GM21529 (cell line): ENCODE measurements at regions not wholly inside any gene's neighbourhood (a gene's known extent, or its start where the extent isn't known, plus 50 kb on each side); places are given as distances from the start of the nearest gene placed in this dataset.

Experiments used
- ATAC-seq: cut with Tn5 transposase; IDR thresholded peaks from one replicate; pipeline ENCODE4 v1.9.1; 2021; ENCODE audit not compliant: unreplicated experiment

DNA sequence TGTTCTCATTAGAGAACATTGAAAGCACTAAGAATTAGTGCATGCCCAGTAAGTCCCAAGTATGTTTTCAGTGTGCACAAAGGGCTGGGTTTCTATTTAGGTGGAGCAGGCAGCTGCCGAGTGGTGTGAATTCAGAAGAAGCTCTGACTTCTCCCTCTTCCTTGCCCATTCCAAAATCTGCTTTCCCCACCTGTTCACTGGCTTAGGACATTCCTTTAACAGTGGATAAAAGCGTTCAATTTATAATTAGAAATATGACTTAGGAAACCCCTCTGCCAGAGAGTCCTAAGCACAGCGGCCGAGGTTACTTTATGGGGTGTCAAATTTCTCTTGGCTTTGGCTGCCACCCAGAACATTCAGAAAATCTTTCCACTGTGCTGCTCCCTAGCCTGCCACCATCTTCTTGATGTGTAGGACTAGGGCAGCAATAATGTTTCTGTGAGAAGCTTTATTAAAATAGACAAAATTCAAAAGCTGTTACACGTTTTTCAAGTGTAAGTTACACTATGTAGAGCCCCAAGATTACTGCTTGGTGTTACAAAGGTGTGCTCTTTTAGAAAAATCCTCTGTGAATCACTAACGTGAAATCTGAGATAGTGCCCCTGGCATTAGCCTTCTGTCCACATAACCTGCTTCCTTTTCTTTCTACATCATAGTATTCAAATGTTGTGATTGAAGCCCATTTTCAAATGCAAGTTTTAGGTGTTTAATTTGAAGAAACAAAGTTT lies 191.6 kb upstream of the ANKRD50 start:
- no peak for ATAC-seq

DNA sequence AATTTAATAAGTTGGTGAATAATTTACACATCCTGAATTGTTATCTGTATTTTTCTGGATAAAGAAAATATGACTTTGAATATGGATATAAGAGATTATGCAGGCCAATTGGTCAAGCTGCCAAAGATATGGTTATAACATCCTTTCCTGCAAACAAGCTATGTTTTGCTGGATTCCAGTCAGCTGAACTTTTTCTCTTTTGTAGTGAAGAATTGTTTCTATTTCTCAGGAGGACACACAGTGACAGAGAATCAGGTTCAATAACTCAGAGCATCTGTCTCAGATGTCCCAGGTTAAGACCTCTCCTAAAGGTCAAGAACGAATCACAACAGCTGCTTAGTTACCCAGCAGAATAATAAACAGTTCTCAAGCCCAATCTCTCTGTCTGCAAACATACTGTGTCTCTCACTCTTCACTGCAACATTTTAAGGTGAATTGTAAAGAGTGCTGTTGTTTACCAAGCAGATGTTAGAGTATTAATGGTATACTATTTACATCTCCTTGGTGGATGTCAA lies 189.5 kb upstream of the ANKRD50 start:
- ATAC-seq: no peak

DNA sequence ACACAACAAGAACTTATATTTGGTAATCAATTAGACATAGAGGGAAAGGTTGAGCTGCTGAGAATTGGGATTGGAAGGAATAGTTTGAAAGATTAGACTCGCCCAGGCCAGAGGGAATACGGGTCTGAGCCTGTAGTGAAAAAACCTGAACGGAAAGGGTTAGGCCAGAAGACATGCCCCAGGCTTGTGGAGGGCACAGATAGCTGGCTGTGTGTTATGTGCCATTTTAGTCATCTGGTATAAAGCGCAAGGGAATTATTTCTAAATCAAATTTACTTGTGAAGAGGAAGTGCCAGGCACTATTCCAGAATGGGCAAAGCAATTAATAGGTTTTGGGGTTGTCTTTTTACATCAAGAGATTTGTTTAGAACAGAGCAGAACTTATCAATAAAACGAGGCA lies 187.5 kb upstream of the ANKRD50 start:
- ATAC-seq: no peak

DNA sequence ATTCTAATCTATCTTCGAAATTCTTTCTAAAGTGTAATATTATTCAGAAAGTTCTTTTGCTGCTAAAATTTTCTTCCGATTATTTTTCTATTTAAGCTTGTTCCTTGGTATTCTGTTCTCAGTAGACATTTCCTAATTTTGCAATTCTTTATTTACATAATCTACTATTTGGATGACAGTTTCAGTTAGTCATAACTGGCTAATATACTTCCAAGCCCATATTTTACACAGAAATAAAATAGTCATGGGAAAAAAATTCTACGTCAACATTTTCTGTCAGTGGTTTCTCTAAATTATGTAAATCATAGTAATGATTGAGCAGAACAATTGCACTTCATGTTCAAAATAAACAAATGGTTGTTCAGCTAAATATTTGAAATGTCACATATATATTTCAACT lies 178.0 kb upstream of the ANKRD50 start:
- no peak for ATAC-seq

DNA sequence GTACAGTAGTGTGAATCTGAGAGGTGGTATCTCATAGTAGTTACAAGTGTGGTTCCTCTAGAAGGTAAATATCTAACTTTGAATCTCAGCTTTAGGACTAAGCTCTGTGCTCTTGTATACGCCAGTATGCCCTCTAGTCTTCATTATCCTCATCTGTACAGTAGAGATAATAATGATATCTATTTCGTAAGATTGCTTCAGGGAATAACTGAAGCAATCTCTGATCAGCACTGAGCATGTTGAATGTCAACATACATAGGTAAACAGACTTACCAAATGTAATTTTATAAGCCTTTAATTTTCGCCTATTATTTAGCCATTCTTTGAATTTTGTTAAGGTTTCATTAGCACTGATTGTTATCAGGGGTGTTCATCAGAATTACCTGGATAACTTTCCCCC lies 175.2 kb upstream of the ANKRD50 start:
- ATAC-seq: no peak

DNA sequence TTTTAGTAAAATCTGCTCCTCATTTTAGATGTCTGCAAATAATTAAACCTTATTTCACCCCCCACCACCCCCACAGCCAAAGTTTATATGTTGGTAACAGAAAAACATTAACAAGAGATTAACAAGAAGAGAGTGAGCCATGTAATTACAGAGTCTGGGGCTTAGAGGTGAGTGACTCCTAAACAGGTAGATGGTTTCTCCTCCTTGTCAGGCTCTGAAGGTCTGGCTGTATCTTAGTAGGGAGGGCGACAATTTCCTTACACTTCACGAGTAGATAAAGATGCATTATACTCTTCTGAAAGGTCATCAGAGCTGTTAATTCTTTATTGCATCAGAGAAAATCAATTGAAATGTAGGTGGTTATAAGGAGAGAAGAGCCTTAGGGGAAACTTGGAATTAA lies 171.8 kb upstream of the ANKRD50 start:
- ATAC-seq: no peak

DNA sequence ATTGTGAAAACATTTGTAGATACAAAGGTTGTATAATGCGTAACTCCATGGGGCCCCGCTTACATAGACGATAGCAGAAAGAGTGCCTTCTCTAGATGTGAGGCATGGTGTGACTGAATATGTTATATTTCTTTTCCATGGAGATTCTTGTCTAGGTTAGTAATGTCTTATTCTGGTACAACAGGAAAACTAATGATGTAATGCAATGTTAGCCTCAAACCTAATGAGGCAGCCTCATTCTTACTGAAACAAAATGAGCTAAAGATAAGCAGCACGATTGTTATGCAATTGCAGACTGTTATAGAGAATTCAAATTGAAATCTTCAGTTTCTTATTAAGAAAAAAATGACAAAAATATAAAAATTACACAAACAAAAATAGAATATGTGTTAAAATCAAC lies 171.1 kb upstream of the ANKRD50 start:
- no peak for ATAC-seq

DNA sequence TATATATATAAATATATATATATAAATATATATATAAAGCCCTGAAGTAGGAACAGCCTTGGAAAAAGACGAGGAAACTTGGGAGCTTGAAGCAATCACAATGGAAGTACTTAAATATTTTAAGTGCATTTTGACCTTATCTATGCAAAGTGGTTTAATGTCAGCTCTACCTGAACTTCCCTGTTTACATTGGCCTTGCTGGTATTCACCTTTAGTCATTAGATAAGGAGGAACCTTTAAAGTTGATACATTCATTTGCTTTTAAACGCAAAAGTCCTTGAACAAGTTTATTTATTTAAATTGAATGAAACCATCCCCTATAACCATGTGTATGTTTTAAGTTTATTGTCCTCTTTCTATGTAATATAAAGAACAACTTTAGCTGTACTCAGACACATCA lies 166.7 kb upstream of the ANKRD50 start:
- no peak for ATAC-seq

DNA sequence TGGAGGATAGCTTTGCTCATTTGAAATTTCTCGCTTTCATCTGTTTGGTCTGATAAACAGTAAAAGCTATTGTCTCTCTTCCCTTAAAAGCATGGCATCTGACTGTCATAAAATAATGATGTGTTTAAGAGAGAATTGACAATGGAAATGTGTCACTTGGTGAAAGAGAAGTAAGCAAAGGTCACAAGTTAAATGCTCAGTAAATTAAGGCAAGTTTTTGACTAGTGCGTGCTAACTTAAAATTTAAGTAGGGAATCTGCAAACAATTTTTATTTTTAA lies 161.6 kb upstream of the ANKRD50 start:
- ATAC-seq: no peak

DNA sequence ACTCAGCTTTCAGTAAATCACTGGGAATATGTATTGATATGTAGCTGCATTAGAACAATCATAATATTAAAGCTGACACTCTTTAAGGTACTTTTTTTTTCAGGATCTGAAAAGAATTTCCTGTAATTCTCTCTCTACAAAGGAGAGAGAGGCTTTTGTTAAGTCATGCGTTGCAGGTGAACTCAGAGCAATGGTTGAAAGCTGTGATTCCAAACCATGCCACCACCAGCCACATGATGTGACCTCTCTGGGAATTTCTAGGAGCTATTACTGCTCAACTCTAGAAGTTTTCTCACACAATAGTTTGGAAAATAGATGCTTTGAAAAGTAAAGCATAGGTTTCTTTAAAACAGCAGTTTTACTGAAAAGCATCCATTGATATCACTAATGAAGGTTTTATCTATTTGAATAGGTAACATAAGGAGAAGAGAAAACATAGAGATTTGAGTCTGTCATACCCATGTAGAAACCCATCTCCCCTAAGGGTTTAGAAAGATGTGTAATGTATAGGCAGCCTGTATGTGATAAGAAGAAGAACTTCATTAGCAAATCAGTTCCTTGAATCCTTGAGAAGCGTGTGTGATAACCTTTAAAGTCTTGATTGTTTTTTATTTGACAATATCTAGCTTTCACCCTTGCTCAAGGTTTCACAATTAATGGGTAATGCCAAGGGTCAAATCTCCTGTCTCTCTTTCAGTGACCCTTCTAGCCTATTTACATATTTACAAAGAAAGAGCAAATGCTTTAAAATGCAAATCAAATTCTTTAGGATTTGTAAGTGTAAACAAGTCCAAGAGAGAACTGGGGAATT lies 161.0 kb upstream of the ANKRD50 start:
- ATAC-seq: no peak

DNA sequence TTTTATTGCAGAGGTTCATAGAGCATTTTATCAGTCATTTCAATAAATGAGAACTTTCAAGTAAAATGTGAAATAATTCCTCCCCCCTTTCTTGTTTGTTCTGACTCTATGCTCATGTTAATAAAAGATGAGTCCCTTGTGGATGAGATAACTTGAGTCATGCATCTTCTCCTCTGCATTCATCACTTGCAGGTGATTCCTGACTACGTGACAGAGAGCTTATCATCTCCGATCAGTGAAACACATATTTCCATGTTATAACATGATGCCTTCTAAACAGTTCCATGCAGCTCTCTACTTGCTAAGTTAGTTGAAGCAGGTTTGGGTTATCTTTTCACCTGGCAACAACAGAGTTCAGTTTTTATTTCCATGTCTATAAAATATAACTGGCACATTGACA lies 160.1 kb upstream of the ANKRD50 start:
- ATAC-seq: no peak

DNA sequence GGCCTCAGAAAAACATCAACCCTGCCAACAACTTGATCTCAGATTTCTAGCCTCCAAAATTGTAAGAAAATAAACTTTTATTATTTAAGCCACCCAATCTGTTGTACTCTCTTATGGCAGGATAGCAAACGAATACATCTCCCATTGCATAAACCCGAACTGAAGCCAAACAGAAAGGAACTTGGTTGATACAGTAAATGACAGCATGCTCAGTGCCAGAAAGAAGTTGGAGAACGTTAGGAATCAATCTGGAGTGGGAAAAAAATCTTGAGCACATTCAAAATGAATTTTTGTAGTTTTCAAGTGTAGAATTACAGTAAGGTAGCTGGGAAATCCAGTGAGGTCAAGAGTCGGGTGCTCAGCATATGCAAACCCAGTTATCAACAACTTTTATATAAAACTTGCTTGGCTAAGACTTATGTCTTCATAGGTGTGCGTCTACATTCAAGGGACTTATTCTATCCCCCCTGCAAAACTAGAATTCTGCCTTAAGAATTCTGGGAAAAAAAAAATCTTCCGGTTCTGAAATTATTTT lies 157.5 kb upstream of the ANKRD50 start:
- ATAC-seq: no peak

DNA sequence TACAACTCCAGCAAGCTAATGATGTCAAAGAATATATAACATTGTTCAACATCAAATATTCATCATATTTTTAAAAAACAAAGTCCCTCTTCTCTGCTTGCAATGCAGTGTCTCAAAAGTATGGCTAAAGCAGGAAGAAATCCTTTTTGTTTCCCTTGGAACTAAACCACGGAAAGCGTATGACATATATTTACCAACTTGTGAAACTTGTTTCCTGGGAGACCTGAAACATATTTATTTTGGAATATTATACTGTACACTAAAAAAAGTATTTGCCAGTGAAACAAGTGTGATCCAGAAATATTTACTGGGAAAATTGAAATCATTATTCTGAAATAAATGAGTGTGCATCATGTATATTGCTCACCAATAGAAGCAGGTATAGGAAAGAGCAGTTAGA lies 156.0 kb upstream of the ANKRD50 start:
- ATAC-seq: no peak

DNA sequence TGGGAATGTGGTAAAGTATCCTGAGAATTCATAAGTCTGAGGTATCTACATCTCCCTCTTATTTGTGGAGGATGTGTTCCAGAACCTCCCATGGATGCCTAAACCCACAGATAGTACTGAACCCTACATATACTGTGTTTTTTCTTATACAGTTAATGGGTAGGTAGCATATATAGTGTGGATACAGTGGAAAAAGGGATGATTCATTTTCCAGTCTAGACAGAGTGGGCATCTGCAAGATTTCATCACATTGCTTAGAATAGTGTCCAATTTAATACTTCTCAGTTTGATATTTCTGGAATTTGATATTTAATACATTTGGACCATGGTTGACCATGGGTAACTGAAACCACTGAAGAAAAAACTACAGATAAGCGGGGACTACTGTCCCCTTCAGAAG lies 155.0 kb upstream of the ANKRD50 start:
- ATAC-seq: no peak

DNA sequence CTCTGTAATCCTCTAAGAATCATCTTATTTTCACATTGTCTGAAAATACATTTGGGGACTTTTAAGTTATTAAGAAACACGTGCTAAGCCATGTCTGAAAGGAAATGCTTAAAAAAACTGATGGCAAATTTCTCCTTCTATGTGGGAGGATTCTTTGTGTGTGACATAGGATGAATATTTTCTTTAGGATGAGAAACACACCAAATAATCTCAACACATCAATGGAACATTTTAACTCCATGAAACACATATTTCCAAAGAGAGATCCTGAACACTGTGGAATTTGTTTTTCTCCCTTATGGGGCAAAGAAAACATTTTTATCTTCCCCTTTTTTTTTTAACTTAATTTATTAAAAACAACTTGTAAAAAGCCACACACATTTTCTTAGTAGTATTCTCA lies 153.8 kb upstream of the ANKRD50 start:
- no peak for ATAC-seq

DNA sequence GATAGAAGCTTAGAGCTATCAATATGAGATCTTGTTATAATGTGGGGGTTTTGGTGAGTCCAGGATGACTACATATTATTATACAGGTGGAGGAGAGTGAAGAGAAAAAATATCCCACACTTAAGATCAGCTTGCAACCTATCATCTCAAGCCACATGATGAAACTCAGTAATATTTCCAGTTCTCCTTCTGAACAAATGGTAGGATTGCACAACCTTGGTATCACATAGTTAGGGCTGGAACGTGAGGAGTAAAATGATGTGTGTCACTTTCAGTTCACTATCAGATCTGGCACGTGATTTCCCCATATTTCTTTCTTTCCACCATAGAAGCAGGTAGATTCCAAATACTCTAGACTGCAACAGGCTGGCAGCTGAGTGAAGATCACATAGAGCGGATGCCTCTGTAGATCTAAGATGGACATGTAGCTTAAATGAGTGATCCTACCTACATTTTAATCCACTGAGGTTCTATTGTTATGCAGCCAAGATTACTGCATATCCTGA lies 150.6 kb upstream of the ANKRD50 start:
- no peak for ATAC-seq

DNA sequence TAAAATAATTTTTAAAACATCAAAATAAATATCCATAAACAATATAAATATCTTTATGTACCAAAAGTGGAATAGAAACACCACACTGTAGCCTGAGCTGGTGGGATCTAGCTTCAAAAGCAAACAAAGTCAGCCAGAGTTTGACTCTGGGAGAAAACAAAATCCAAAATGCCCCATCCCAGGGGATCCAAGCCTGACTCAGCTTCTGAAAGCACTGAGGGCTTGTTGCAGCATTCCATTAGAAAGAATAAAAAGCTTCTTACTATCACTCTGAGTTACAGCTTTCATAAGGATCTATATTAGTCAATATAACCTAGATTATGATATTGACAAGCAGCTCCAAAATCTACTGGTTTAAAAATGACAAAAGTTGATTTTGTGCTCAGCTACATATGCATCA lies 149.7 kb upstream of the ANKRD50 start:
- no peak for ATAC-seq

DNA sequence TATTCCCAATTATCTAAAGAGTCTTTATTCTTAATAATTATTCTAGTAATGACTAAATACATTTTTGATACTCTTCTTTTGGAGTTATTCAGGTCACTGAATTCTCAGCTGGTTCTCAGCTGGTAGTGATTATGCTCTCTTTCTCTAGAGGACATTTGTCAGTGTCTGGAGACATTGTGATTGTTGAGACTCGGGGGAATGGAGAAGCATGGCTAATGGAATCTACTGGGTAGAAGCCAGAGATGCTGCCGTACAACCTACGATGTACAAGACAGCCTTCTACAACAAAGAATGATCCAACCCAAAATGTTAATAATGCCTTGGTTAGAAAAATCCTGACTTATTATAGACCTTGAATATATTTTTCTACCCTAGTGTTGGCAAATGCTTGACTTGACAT lies 149.2 kb upstream of the ANKRD50 start:
- ATAC-seq: no peak

DNA sequence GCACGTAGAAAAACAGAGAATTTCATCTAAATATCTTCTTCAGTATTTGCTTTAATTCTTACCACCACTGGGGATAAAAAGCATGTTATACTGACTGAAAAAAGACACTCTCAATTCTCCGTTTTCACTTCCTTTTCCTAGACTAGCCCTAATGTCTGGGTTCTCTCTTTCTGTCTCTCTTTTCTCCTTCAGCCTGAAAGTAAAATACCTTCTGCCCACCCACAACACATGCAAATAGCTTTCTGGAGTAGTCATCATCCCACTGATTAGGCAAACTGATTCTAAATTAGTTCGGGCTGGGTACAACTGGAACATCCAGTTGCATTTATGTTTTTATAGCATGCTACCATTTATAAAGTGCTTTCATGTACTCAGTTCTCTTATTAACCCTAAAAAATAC lies 142.4 kb upstream of the ANKRD50 start:
- peak; percentile 81 for ATAC-seq

DNA sequence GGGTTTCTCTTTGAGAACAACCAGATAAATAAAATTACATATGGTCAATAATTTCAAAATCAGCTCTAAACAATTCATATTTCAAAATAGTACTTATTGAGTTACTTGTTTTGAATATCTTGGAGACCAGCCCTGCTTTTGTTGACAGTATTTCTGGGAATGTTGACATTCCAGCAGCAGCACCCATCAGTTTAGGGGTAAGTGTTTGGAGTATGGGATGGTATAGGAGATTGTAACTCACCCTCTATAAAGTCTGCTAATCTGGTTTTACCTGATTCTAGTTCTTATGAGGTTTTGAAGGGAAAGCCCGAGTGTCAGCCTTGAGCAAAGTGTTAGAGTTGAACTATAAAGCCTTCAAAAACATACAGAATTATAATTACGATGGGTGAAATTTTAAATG lies 139.2 kb upstream of the ANKRD50 start:
- ATAC-seq: no peak

DNA sequence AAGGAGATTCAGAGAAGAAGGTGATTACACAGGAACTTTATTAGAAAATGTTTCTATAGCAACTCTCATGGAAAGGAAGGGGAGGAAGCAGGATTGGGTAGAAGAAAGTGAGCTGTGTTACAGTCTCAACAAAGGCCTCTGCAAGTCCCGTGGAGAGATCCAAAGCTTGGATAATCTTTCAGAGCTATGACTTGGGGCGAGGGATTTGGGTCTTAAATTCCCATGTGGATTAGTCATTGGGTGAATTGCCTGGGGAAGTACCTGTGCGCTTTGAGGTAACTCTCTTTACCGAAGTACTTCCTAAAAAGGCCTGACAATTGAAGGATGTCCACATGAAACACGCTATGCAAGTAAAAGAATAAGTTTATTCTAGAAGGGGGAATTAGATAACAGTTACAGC lies 133.8 kb upstream of the ANKRD50 start:
- ATAC-seq: no peak

DNA sequence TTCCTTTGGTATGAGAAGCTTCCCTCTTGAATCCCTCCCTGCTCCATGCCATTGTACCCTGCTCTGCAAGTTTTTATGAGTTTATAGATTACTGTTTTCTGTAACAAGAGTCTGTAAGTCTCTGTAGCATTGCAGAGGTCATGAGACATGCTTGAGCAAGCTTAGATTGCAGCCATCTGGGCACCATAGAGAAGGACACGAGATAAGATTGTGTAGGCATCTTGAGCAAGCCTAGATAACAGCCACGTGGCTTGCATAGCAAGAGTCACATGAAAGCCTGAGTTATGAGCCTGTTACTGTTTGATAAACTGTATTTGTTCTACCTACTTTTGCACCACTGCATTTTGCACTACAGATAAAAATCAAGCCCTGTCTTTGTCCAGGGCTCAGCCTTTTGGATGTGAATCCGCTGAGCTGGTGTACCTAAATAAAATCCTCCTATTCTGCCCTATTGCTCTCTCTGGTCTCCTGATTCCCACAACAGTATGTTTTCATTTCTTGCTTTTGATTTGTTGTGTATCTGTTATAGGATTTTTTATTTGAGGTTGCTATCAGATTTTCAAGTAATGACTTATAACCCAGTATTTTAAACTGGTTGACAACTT lies 127.4 kb upstream of the ANKRD50 start:
- no peak for ATAC-seq
